GM19468 (cell line): ENCODE measurements at regions not wholly inside any gene's neighbourhood (a gene's known extent, or its start where the extent isn't known, plus 50 kb on each side); places are given as distances from the start of the nearest gene placed in this dataset.

Experiments
- ATAC-seq: cut with Tn5 transposase; IDR thresholded peaks from one replicate; pipeline ENCODE4 v1.9.1; 2021; ENCODE audit warnings: mild to moderate bottlenecking, moderate library complexity, moderate number of reproducible peaks; ENCODE audit not compliant: unreplicated experiment; ENCODE audit errors: extremely low read depth

GRCh38 chr12:43057566-43057965 is 468.0 kb upstream of the PRICKLE1 start:
- no peak for ATAC-seq

GRCh38 chr12:43054085-43054484 is 464.5 kb upstream of the PRICKLE1 start:
- ATAC-seq = no peak

- no peak for ATAC-seq
Observed at GRCh38 chr12:43052441-43052840, 462.9 kb upstream of the PRICKLE1 start.

- ATAC-seq = no peak
Observed at GRCh38 chr12:43044241-43044640, 454.7 kb upstream of the PRICKLE1 start.

GRCh38 chr12:43038991-43039390 is 449.4 kb upstream of the PRICKLE1 start:
- ATAC-seq = no peak

GRCh38 chr12:43029971-43030370 is 440.4 kb upstream of the PRICKLE1 start:
- no peak for ATAC-seq

- ATAC-seq = no peak
Observed at GRCh38 chr12:43028826-43029225, 439.3 kb upstream of the PRICKLE1 start.

GRCh38 chr12:43022838-43023237 is 433.3 kb upstream of the PRICKLE1 start:
- no peak for ATAC-seq

- ATAC-seq = no peak
Observed at GRCh38 chr12:43015090-43015737, 425.7 kb upstream of the PRICKLE1 start.

- peak; percentile 64 for ATAC-seq
Observed at GRCh38 chr12:43011383-43011926, 421.9 kb upstream of the PRICKLE1 start.

GRCh38 chr12:43009846-43010240 is 420.3 kb upstream of the PRICKLE1 start:
- no peak for ATAC-seq

- ATAC-seq = no peak
Observed at GRCh38 chr12:43008953-43009845, 419.7 kb upstream of the PRICKLE1 start.

GRCh38 chr12:43004908-43005307 is 415.4 kb upstream of the PRICKLE1 start:
- ATAC-seq = no peak

- no peak for ATAC-seq
Observed at GRCh38 chr12:43004141-43004540, 414.6 kb upstream of the PRICKLE1 start.

GRCh38 chr12:42996869-42997431 is 407.4 kb upstream of the PRICKLE1 start:
- no peak for ATAC-seq

GRCh38 chr12:42992826-42993225 is 403.3 kb upstream of the PRICKLE1 start:
- ATAC-seq = no peak

GRCh38 chr12:42990387-42990786 is 400.8 kb upstream of the PRICKLE1 start:
- no peak for ATAC-seq

GRCh38 chr12:42987216-42987650 is 397.7 kb upstream of the PRICKLE1 start:
- no peak for ATAC-seq

GRCh38 chr12:42985506-42985905 is 396.0 kb upstream of the PRICKLE1 start:
- no peak for ATAC-seq

- no peak for ATAC-seq
Observed at GRCh38 chr12:42982828-42983227, 393.3 kb upstream of the PRICKLE1 start.

- no peak for ATAC-seq
Observed at GRCh38 chr12:42981379-42981778, 391.8 kb upstream of the PRICKLE1 start.
